ENCODE measurements at regions not wholly inside any gene's neighbourhood (a gene's known extent, or its start where the extent isn't known, plus 50 kb on each side); places are given as distances from the start of the nearest gene placed in this dataset.
"Not testable (repeated sequence)": the region's sequence is repeated elsewhere in the genome, so short reads cannot be mapped to it uniquely, and the experiment has no call there.

DNA sequence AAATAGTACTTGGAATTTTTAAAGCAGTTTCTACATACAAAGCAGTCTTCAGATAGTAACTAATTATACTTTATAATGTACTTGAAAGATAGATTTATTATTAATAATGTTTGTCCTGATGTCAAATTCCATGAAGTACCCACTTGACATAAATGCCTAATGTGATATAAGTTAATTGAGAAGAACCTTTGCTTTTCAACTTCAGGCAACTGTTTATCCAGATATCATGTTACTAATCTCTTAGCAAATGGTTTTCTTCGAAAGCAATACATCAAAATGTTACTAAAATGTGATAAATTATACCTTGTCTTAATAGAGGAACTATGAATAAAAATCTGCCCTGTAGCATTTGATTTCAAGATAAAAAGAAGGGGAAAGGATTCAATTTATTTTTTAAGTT, 146.8 kb upstream of the FBXL17 start:
- DNase-seq = no peak

DNA sequence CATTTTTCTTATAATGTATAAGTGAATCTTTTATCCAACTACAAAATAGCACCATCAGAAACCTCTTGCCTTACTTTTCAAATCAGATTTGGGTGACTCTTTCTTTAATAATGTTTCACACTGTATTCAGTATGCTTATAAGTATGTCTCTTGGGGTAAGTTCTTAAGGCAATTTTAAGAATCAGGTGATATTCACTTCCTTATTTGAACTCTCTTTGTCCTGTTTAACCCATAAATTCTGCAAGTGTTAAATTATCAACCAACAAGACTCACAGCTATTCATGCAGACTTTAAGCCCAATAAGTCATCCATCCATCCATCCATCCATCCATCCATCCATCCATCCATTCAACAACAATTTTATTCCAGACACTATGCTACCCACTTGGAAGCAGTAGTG, 142.7 kb upstream of the FBXL17 start:
- DNase-seq = no peak

DNA sequence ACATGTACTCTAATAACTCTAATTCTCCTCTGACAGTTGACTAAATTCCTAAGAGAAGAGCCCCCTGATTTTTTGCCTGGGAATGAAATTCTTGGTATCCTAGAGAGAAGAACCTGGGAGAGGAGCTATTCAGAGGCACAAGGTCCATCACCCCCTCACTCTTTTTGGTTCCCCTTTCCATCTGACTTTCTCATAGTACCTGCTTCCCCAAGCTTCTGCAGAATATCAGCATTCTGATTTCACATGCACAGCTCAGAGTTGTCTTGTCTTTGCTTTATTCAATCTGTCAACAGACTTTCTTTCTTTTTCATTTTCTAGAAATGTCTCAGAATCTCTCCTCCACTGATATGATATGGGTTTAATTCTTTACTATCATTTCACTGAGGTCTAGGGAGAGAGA, 141.5 kb upstream of the FBXL17 start:
- no peak for DNase-seq

DNA sequence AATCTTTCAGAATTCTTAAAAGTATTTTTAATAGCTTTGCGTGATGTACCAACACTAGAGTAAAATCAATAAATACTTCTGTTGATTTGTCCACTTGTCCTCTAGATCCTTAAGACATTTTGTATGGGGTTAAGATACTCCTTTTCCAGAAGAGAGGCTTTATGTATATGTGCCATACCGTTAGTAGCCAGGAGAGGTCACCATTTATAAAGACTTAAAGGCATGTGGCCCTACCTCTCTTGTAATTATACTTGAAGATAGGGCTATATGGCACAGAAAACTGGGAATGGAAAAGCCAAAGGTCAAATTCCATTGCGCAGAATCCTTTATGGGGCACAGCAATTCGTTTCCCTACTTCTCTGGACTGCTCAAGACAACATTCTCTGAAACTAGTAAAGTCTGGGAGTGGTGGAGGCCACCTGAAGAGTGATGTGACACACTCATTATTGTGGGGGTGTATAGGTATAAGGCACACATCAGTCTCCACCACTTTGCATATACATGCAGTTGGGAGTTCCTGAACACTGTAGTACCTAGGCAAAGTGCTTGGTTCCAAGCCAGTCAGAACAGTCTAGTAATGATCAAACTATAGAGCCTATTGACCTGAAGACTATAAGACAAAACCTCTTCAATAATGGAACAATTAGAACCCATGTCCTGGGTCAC, 140.1 kb upstream of the FBXL17 start:
- no peak for DNase-seq

DNA sequence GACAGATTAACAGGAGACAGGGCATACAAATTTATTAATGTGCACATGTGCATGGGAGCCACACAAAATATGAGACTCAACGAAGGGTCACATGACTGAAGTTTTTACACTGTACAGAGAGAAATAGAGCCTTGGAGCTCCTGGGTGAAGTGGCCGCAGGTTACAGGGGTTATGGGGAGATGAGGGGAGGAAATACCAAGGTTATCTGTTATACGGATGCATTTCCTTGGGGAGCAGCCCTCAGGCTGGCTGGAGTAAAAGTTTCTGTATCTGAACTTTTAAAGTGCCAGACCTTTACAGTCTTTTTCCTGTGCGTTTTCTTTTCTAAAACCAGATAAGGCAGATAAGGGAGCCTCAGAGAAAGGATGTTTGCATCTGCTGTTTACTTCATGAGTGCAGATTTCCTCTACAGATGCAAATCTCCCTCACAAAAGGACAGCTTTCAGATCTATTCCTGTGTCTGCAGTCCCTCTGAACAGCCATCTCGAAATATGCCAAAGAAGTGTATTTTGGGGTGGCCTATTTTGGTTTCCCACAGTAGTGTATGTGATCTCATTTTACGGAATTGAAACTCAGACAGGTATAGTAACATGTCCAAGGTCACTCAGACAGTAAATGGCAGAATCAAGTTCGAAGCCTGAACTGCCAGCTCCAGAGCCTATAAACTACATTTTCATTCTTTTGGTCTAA, 139.3 kb upstream of the FBXL17 start:
- DNase-seq = no peak

DNA sequence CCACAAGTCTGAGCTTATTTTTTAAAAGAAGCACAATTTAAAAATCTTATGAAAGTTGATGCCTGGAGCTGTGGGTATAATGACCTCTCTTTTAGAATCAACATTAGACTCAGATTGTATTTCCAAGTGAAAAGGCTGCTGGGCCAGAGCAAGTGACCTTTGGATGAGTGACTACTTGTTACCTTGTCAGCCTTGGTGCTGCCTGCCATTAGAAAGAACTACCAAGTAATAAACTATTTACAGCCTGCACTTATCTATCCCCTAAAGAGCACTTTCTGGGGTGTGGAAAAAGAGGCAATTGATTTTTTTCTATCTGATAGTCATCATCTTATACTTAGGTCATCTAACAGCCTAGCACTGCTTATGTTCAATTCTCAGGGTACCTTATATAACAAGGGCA, 134.9 kb upstream of the FBXL17 start:
- no peak for DNase-seq

DNA sequence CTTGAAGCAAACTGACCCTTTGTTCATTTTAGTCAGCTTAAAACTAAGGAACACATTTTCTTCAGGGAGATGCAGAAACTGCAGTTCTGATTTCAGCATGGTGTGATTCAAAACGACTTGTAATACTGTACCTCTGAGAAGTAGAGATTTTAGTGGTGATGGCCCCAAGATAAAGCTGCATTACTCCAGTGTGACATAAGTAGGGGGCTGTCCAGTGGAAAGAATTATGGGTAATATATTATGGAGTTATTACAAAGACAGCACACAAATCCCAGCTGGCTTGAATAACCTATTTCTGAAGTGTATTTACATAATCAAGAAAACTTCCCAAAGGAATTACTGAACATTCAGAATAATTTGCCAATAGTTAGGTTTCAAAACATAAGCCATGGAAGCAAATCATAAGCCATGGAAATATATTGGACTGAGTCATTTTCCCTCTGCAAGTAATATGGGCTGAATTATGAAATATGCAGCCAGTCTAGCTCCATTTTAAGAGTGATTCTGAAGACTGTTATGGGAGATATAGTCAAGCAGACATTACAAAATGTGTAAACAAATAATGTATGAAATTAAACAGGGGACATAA, 133.7 kb upstream of the FBXL17 start:
- no peak for DNase-seq

DNA sequence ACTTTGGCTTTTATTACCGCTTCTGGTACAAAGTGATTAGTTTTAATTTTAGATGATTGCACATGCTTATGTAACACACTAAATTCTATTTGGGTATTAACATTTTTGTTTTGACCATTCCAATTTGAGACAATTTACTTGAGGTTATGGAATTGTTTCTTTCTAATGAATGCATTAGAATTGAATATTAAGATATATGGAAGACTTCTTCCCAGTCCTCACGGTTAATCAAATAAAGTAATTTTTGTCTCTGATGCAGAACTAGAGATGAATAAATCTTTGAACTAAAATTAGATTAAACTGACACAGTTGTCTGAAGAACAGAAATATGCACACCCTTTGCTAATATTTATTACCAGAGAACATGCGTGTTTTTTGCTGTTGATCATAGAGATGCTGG, 127.1 kb upstream of the FBXL17 start:
- DNase-seq = no peak

DNA sequence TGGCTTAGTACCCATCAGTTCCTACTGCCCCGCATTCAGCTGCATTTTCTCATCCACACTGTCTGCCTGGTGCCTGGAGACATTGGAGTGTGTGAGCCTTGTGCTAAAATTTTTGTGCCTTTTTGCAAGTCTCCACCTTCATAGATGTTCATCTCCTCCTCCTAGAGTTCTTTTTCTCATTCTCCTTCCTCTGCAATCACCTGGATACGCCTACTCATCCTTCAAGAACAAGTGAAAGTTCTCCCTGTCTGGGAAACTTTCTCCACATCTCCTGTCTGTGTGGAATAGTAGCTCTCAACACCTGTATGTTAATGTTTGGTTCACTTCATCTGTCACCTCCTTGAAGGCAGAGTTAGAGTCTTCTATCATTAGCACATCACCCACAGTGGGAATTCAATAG, 125.7 kb upstream of the FBXL17 start:
- no peak for DNase-seq

DNA sequence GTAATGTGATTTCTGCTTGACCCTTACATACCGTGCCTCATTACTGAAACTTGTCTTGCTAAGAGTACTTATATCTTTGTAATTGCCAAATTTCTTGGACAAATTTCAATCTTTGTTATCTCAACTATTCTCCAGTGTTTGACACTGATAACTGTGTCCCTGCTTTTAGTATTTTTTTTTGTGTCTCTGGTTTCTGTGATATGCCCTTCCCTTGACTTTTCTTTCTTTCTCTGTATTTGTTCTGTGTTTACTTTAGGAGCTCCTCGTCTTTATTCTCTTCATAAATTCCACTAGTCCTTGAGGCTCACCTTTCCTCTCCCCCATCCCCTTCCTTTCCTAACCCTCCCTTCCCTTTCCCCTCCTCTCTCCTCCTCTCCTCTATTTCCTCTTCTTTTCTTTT, 123.7 kb upstream of the FBXL17 start:
- DNase-seq = no peak

DNA sequence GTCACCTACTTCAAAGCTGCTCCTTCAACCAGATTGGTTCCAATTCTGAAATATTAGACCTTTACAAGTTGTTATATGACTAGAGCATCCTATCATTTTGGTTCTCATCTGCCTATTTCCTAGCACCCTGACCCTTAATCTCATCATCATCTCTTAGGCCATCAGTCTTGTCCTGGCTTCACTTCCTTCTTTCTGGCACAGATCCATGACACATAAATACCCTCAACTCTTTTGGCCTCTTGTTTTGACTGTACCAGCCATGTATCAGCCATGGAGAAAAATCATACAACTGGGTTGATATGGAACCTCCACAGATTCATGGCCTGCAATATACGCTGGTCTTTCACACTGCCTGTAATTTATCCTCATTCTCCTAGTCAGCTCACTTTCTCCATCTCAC, 123.1 kb upstream of the FBXL17 start:
- no peak for DNase-seq

DNA sequence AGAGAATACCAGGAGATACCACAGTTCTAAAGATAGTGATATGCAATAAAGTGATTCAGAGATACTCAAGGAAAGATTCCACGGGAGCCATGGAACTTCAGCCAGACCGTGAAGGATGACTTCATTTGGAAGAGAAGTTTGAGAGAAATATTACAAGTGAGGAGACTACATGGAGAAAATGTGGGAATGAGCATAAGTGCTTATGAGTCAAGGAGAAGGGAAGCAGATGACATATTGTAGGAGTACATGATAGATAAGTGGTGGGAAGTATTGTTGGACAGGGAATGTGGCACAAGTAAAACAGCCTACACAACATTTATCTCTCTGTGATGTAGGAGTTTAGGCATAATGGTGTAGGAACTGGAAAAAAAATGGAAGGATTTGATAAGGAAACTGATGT, 122.1 kb upstream of the FBXL17 start:
- DNase-seq = no peak

DNA sequence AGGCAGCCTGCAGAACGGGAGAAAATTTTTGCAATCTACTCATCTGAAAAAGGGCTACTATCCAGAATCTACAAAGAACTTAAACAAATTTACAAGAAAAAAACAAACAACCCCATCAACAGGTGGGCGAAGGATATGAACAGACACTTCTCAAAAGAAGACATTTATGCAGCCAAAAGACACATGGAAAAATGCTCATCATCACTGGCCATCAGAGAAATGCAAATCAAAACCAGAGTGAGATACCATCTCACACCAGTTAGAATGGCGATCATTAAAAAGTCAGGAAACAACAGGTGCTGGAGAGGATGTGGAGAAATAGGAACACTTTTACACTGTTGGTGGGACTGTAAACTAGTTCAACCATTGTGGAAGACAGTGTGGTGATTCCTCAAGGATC, 113.7 kb upstream of the FBXL17 start:
- DNase-seq = not testable (repeated sequence)

DNA sequence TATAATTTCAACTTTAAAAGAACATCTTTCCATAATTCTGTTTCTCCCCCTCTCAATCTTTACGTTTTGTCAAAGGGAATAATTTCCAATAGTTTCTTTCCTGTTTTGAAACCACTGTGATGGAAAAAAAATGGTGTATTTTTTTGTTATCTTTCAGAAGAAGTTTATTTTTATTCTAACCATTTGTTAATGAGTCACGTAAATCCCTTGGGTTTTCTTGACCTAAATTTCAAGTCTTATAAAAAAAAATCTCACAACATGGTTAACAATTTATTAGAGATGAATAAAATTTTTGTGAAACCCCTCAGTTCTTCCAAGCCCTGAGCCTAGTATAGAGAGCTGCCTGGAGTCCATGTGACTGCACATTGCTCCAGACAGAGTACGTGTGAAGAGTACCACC, 106.1 kb upstream of the FBXL17 start:
- no peak for DNase-seq

DNA sequence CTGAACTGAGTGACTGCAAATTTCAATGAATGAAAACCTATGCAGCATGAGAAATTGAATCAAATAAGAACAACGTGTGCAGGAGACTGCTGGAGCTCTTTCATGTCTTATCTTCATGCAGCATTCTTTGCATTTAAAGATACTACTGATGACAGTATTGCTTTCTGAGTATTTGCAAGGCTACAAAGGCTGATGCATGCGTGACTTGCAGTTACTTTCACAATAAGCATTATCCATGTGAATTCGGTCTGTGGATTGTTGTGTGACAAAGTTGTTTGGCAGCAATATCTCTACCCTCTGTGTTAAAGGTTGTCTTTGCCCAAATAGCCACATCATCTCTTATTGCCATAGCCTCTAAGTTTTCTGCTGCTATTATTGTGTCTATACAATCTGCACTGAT, 102.1 kb upstream of the FBXL17 start:
- no peak for DNase-seq

DNA sequence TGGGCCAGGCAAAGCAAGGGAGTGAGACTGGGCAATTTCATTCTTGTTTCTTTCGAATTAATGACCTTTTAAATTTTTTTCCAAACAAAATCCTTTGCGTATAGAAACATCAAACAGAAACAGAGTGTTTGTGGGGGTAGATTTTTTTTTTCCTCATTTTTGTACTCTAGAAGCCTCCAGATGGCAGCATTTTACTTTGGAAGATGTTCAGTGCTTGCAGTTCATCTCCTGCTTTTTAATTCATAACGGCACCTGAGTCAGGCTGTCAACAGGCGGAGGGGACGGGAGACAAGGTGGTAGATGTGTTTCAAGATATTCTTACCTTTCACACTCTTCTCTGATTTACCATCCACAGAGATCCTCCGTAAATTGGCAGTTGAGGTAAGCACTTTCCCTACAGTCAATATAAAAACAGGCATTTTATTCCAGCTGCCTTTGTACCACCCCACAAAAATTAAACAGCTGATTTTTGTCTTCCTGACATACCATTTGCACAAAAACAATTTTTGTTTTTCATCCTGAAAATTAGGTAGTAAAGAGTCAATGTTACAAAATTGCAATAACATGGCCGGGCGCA, 99.5 kb upstream of the FBXL17 start:
- no peak for DNase-seq

DNA sequence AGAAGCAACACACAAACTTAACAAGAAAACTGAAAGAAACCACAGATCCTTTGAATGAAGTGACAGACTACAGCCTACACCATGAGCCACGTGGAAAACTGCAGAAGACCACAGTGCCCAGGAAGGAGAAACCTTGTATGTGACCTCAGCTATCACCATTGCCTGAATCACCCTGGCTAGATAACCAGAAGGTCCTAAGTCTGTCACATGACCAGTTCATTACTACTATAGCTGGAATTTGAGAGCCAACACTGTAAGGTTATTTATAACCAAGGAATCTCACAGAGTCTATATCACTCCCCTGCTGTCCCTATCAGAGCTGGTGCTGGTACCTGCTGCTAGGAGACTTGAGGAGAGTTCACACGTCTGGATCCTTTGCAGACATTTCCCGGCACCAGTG, 90.3 kb upstream of the FBXL17 start:
- no peak for DNase-seq

DNA sequence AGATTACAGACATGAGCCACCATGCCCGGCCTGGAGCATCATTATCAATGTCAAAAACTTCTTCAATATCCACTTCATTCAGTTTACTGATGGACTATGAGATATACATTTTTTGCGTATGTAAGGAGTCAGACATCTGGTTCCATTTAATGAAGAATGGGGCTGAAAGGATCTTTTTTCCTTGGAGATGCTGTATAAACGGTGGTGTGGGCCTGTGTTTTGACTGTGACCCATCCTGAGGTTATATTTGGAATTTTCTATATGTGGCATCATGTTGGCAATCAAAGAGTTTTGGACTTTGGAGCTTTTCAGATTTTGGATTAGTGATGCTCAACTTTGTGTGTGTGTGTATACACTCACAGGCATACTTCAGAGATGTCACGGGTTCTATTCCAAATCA, 85.7 kb upstream of the FBXL17 start:
- DNase-seq = no peak

DNA sequence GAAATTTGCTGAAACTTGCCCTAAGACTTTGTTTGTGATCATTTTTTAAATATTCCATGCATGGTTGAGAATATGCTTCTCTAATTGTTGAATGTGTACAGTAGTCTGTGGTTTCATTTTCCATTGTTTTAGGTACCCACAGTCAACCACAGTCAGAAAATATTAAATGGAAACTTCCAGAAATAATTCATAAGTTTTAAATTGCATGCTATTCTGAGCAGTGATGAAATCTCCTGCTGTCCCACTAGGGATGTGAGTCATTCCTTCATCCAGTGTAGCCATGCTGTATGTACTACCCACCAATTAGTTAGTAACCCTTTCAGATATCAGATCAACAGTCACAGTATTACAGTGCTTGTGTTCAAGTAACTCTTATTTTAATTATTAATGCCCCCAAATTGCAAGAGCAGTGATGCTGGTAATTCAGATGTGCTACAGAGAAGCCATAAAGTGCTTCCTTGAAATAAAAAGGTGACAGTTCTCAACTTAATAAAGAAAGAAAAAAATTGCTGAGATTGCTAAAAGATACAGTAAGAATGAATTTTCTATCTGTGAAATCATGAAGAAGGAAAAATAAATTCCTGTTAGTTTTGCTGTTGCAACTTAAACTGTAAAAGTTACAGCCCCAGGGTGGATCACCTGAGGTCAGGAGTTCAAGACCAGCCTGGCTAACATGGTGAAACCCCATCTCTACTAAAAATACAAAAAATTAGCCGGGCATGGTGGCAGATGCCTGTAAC, 79.9 kb upstream of the FBXL17 start:
- DNase-seq = no peak

DNA sequence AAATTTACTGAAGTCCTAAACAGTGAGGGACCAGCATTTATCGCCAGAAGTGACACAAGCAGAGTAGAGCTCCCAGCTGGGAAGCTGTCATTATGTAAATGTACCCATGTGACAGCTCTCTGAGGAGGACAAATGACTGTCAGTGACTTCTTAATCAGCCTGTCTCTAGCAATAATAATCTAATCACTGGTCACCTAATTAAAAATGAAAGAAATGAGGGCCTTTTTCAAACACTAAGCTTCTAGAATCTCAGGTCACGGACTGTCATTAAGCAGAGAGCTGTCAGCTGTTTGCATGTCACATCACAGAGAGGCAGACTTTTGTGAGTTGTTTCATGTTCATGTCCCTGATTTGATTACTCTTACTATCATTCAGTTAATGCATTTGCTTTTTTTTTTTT, 77.9 kb upstream of the FBXL17 start:
- DNase-seq = no peak

DNA sequence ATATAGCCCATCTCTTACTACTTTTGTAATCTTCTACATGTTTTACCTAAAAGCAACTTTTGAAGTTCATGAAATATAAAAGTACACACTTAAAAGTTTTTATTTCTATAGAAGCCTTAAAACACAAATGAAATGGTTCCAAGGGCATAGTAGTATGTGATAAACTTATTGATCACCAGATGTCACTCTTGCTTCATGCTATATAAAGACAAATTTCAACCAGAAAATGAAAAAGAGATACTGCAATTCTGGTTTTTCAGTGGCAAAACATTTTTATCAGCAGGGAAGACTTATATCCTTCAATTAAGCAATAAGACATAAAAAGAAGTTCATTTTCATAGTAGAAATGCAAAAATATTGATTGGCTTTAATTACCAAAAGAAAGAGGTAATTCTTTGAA, 69.4 kb upstream of the FBXL17 start:
- no peak for DNase-seq

DNA sequence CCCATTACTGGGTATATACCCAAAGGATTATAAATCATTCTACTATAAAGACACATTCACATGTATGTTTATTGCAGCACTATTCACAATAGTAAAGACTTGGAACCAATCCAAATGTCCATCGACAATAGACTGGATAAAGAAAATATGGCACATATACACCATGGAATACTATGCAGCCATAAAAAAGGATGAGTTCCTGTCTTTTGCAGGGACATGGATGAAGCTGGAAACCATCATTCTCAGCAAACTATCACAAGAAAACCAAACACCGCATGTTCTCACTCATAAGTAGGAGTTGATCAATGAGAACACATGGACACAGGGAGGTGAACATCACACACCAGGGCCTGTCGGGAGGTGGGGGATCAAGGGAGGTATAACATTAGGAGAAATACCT, 62.2 kb upstream of the FBXL17 start:
- DNase-seq = not testable (repeated sequence)

DNA sequence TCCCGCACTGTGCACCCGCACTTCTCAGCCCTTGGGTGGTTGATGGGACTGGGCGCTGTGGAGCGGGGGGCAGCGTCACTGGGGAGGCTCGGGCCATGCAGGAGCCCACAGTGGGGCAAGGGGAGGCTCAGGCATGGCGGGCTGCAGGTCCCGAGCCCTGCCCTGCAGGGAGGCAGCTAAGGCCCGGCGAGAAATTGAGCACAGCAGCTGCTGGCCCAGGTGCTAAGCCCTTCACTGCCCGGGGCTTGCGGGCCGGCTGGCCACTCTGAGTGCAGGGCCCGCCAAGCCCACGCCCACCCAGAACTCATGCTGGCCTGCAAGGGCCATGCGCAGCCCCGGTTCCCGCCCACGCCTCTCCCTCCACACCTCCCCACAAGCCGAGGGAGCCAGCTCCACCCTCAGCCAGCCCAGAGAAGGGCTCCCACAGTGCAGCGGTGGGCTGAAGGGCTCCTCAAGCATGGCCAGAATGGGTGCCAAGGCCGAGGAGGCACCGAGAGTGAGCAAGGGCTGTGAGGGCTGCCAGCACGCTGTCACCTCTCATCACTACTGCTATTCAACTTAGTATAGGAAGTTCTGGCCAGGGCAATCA, 60.3 kb upstream of the FBXL17 start:
- not testable (repeated sequence) for DNase-seq
